ENCODE measurements at regions not wholly inside any gene's neighbourhood (a gene's known extent, or its start where the extent isn't known, plus 50 kb on each side); places are given as distances from the start of the nearest gene placed in this dataset.
A peak's percentile ranks its signal among the peaks of the same experiment; 100 is the strongest.
"Not testable (repeated sequence)": the region's sequence is repeated elsewhere in the genome, so short reads cannot be mapped to it uniquely, and the experiment has no call there.

DNA sequence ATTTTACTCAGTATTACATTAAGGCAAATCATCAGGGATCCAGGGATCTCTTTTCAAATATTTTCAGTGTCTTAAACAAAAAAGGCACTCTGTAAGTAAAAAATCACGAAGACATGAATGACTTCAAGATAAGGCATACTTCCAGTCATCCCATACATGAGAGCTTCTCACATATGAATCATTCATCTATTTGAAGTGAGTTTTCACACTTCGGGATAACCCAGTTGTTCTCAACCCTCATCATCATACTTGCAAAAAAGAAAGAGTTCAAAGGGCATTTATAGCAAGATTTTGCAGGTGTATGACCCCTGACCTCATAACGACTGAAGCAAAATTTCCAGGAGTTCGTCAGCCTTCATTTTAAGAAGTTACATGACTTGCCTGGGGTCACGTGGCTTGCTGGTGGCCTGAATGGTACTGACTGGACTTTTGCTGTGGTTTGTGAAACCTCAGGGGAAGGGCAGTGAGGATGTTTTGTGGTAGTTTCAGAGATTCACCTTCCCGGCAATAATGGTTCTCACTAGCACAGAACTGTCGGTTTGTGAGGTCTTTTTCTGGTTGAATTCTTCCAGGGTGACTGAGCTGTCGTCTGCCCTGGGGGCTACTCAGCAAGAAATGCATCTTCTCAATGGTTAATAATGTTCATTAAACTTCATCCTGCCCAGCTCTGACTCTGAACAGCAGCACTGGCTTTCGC is 115.8 kb upstream of the SHISA3 start:
- H3K79me2 ChIP-seq: no peaks in the 10 kb centered on the region
- H3K4me2 ChIP-seq (ENCODE audit: low read length): no peak overlapping the region
- no peaks in the 10 kb centered on the region for H3K36me3 ChIP-seq (ENCODE audit: control insufficient read depth, insufficient read depth, low read length)
- TF ChIP-seq CTCF (IDR thresholded peaks at IDR 0.05): no peak
- H3K27ac ChIP-seq: no peak overlapping the region
- no peaks in the 10 kb centered on the region for H3K27me3 ChIP-seq (ENCODE audit: control insufficient read depth, insufficient read depth, low read length)
- no peak overlapping the region for H2AFZ ChIP-seq
- no peak overlapping the region for H3K9ac ChIP-seq
- H3K4me1 ChIP-seq: no peaks in the 10 kb centered on the region
- no peaks in the 10 kb centered on the region for H3K9me3 ChIP-seq (ENCODE audit: control insufficient read depth, low read length)
- no peak overlapping the region for H3K4me3 ChIP-seq (ENCODE audit: low read depth, low read length)

GRCh38 chr4:42282081-42282901 is 115.0 kb upstream of the SHISA3 start:
- Histone ChIP-seq H3K4me1 (no peaks in the 10 kb centered on the region), H3K27ac (no peak overlapping the region), H3K36me3 (ENCODE audit: control insufficient read depth, insufficient read depth, low read length) (no peaks in the 10 kb centered on the region), H2AFZ (no peak overlapping the region), H3K4me2 (ENCODE audit: low read length) (no peak overlapping the region), H3K27me3 (ENCODE audit: control insufficient read depth, insufficient read depth, low read length) (no peaks in the 10 kb centered on the region), H3K9me3 (ENCODE audit: control insufficient read depth, low read length) (no peaks in the 10 kb centered on the region), H3K79me2 (no peaks in the 10 kb centered on the region), H3K4me3 (ENCODE audit: low read depth, low read length) (no peak overlapping the region), H3K9ac (no peak overlapping the region)
- TF ChIP-seq CTCF (IDR thresholded peaks at IDR 0.05): peak; percentile 41

- H3K36me3 ChIP-seq (ENCODE audit: control insufficient read depth, insufficient read depth, low read length): no peaks in the 10 kb centered on the region
- H3K4me3 ChIP-seq (ENCODE audit: low read depth, low read length): no peak overlapping the region
- no peaks in the 10 kb centered on the region for H3K9me3 ChIP-seq (ENCODE audit: control insufficient read depth, low read length)
Observed at GRCh38 chr4:42284030-42284429, 113.3 kb upstream of the SHISA3 start.

DNA sequence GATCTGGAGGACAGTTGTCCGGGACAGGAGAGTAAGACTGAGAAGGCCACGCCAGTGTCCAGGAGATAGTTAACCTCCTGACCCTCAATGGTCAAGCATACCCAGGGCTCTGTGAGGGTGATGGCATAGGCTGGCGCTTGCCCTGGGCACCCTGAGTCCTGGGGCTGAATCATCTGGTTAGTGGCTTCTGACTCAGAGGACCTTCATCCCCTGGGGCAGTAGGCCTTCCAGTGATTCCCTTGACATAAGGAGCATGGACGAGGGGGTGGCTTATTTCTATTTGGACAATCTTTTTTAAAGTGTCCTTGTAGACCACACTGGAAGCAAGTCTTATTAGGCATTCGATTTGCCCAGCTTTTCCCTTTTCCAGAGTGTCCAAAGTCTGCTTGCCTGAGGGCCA is 108.4 kb upstream of the SHISA3 start:
- H3K4me3 ChIP-seq (ENCODE audit: low read depth, low read length); H3K27ac ChIP-seq; H3K27me3 ChIP-seq (ENCODE audit: control insufficient read depth, insufficient read depth, low read length); H3K9ac ChIP-seq; H2AFZ ChIP-seq; H3K4me2 ChIP-seq (ENCODE audit: low read length); H3K36me3 ChIP-seq (ENCODE audit: control insufficient read depth, insufficient read depth, low read length); H3K79me2 ChIP-seq; H3K4me1 ChIP-seq; H3K9me3 ChIP-seq (ENCODE audit: control insufficient read depth, low read length): not testable (repeated sequence)

More at GRCh38 chr4:42284030-42284429, 113.3 kb upstream of the SHISA3 start:
- no peak overlapping the region for H3K4me2 ChIP-seq (ENCODE audit: low read length)
- H2AFZ ChIP-seq: no peak overlapping the region
- H3K27ac ChIP-seq: no peak overlapping the region
- H3K79me2 ChIP-seq: no peaks in the 10 kb centered on the region
- H3K27me3 ChIP-seq (ENCODE audit: control insufficient read depth, insufficient read depth, low read length): no peaks in the 10 kb centered on the region
- TF ChIP-seq CTCF (IDR thresholded peaks at IDR 0.05): no peak
- no peaks in the 10 kb centered on the region for H3K4me1 ChIP-seq
- no peak overlapping the region for H3K9ac ChIP-seq

GRCh38 chr4:42292192-42292591 is 105.1 kb upstream of the SHISA3 start:
- H3K79me2 ChIP-seq; H3K4me1 ChIP-seq; H3K27ac ChIP-seq; H3K4me2 ChIP-seq (ENCODE audit: low read length); H3K9me3 ChIP-seq (ENCODE audit: control insufficient read depth, low read length); H2AFZ ChIP-seq; H3K4me3 ChIP-seq (ENCODE audit: low read depth, low read length); H3K9ac ChIP-seq; H3K27me3 ChIP-seq (ENCODE audit: control insufficient read depth, insufficient read depth, low read length); H3K36me3 ChIP-seq (ENCODE audit: control insufficient read depth, insufficient read depth, low read length): not testable (repeated sequence)

Measured in parathyroid adenoma (tissue), 2 donors.